HG02571 (cell line): ENCODE measurements at regions not wholly inside any gene's neighbourhood (a gene's known extent, or its start where the extent isn't known, plus 50 kb on each side); places are given as distances from the start of the nearest gene placed in this dataset.

Experiments
- ATAC-seq: cut with Tn5 transposase; IDR thresholded peaks from one replicate; pipeline ENCODE4 v1.9.1; 2021; ENCODE audit warnings: mild to moderate bottlenecking, moderate library complexity; ENCODE audit not compliant: unreplicated experiment

GRCh38 chr9:107626118-107626517, 136.5 kb upstream of the KLF4 start:
- no peak for ATAC-seq

- ATAC-seq: no peak
Observed at GRCh38 chr9:107625383-107625984, 135.9 kb upstream of the KLF4 start.

GRCh38 chr9:107624234-107624948, 134.8 kb upstream of the KLF4 start:
- ATAC-seq: no peak

- ATAC-seq: no peak
Observed at GRCh38 chr9:107621436-107621835, 131.9 kb upstream of the KLF4 start.

GRCh38 chr9:107620801-107621200, 131.2 kb upstream of the KLF4 start:
- no peak for ATAC-seq

GRCh38 chr9:107620236-107620635, 130.7 kb upstream of the KLF4 start:
- ATAC-seq: no peak

- ATAC-seq: no peak
Observed at GRCh38 chr9:107615321-107615720, 125.8 kb upstream of the KLF4 start.

GRCh38 chr9:107614765-107615164, 125.2 kb upstream of the KLF4 start:
- no peak for ATAC-seq

- no peak for ATAC-seq
Observed at GRCh38 chr9:107613321-107613720, 123.8 kb upstream of the KLF4 start.

GRCh38 chr9:107612136-107612535, 122.6 kb upstream of the KLF4 start:
- ATAC-seq: no peak

GRCh38 chr9:107609547-107609946, 120.0 kb upstream of the KLF4 start:
- ATAC-seq: no peak

- no peak for ATAC-seq
Observed at GRCh38 chr9:107606149-107606790, 116.7 kb upstream of the KLF4 start.

- ATAC-seq: no peak
Observed at GRCh38 chr9:107605041-107605440, 115.5 kb upstream of the KLF4 start.

GRCh38 chr9:107603281-107603680, 113.7 kb upstream of the KLF4 start:
- no peak for ATAC-seq

GRCh38 chr9:107600060-107600573, 110.5 kb upstream of the KLF4 start:
- ATAC-seq: no peak

GRCh38 chr9:107597743-107598217, 108.2 kb upstream of the KLF4 start:
- no peak for ATAC-seq

GRCh38 chr9:107594908-107595530, 105.5 kb upstream of the KLF4 start:
- ATAC-seq: no peak

- ATAC-seq: no peak
Observed at GRCh38 chr9:107593224-107593870, 103.8 kb upstream of the KLF4 start.

GRCh38 chr9:107592424-107592823, 102.9 kb upstream of the KLF4 start:
- no peak for ATAC-seq

GRCh38 chr9:107591781-107592180, 102.2 kb upstream of the KLF4 start:
- no peak for ATAC-seq

GRCh38 chr9:107588393-107588792, 98.8 kb upstream of the KLF4 start:
- ATAC-seq: no peak
